ENCODE measurements at regions not wholly inside any gene's neighbourhood (a gene's known extent, or its start where the extent isn't known, plus 50 kb on each side); places are given as distances from the start of the nearest gene placed in this dataset.
A peak's percentile ranks its signal among the peaks of the same experiment; 100 is the strongest.
"Not testable (repeated sequence)": the region's sequence is repeated elsewhere in the genome, so short reads cannot be mapped to it uniquely, and the experiment has no call there.

GRCh38 chr7:65453341-65454030 is 79.8 kb downstream of the ZNF92 start:
- no peak for DNase-seq (ENCODE audit: low spot score)

GRCh38 chr7:65454469-65454868 is 80.8 kb downstream of the ZNF92 start:
- no peak for DNase-seq (ENCODE audit: low spot score)

GRCh38 chr7:65455050-65455449 is 81.4 kb downstream of the ZNF92 start:
- not testable (repeated sequence) for DNase-seq (ENCODE audit: low spot score)

- DNase-seq (ENCODE audit: low spot score): no peak
Measured at GRCh38 chr7:65457705-65458104, 84.0 kb downstream of the ZNF92 start.

GRCh38 chr7:65459438-65459837 is 85.8 kb downstream of the ZNF92 start:
- no peak for DNase-seq (ENCODE audit: low spot score)

GRCh38 chr7:65462148-65462716 is 88.6 kb downstream of the ZNF92 start:
- no peak for DNase-seq (ENCODE audit: low spot score)

GRCh38 chr7:65463184-65463583 is 89.5 kb downstream of the ZNF92 start:
- no peak for DNase-seq (ENCODE audit: low spot score)

GRCh38 chr7:65469919-65470558 is 96.4 kb downstream of the ZNF92 start:
- DNase-seq (ENCODE audit: low spot score): not testable (repeated sequence)

GRCh38 chr7:65471587-65471986 is 97.9 kb downstream of the ZNF92 start:
- DNase-seq (ENCODE audit: low spot score): no peak

- no peak for DNase-seq (ENCODE audit: low spot score)
Measured at GRCh38 chr7:65475040-65475726, 101.5 kb downstream of the ZNF92 start.

GRCh38 chr7:65475734-65476319 is 102.2 kb downstream of the ZNF92 start:
- DNase-seq (ENCODE audit: low spot score): peak; percentile 44

GRCh38 chr7:65477326-65477725 is 103.7 kb downstream of the ZNF92 start:
- no peak for DNase-seq (ENCODE audit: low spot score)

- no peak for DNase-seq (ENCODE audit: low spot score)
Measured at GRCh38 chr7:65489260-65489767, 115.7 kb downstream of the ZNF92 start.

- DNase-seq (ENCODE audit: low spot score): not testable (repeated sequence)
Measured at GRCh38 chr7:65496697-65497096, 123.0 kb downstream of the ZNF92 start.

GRCh38 chr7:65503434-65504152 is 129.9 kb downstream of the ZNF92 start:
- no peak for DNase-seq (ENCODE audit: low spot score)

GRCh38 chr7:65504504-65505319 is 131.1 kb downstream of the ZNF92 start:
- DNase-seq (ENCODE audit: low spot score): not testable (repeated sequence)

GRCh38 chr7:65505320-65505633 is 131.6 kb downstream of the ZNF92 start:
- not testable (repeated sequence) for DNase-seq (ENCODE audit: low spot score)

GRCh38 chr7:65508581-65509367 is 135.1 kb downstream of the ZNF92 start:
- DNase-seq (ENCODE audit: low spot score): not testable (repeated sequence)

GRCh38 chr7:65509368-65510186 is 135.9 kb downstream of the ZNF92 start:
- no peak for DNase-seq (ENCODE audit: low spot score)

All from kidney capillary endothelial cell (primary cell).